Subcutaneous abdominal adipose tissue (tissue), 5 donors: ENCODE measurements at regions not wholly inside any gene's neighbourhood (a gene's known extent, or its start where the extent isn't known, plus 50 kb on each side); places are given as distances from the start of the nearest gene placed in this dataset.

Experiments used
- H3K27ac ChIP-seq: one replicate; pipeline ENCODE4 v1.7.0; 2013; ENCODE audit warnings: low read depth, mild to moderate bottlenecking, inconsistent platforms, low read length, moderate library complexity
- H3K27me3 ChIP-seq, 5 donors: one replicate each; pipeline ENCODE4 v1.7.0; 2013; ENCODE audit warnings: low read length in 5 of 5, inconsistent platforms in 1 of 5; ENCODE audit not compliant: control insufficient read depth in 5 of 5, insufficient read depth in 4 of 5
- H3K36me3 ChIP-seq, 5 donors: one replicate each; pipeline ENCODE4 v1.7.0; 2013; ENCODE audit warnings: low read length in 5 of 5; ENCODE audit not compliant: control insufficient read depth in 5 of 5, insufficient read depth in 5 of 5
- H3K4me1 ChIP-seq, 5 donors: one replicate each; pipeline ENCODE4 v1.7.0; 2013; ENCODE audit warnings: low read length in 5 of 5, mild to moderate bottlenecking in 3 of 5, moderate library complexity in 1 of 5; ENCODE audit not compliant: control insufficient read depth in 5 of 5, insufficient read depth in 5 of 5
- H3K4me3 ChIP-seq, 5 donors: one replicate each; pipeline ENCODE4 v1.7.0; 2013; ENCODE audit warnings: low read length in 5 of 5, low read depth in 1 of 5
- H3K9ac ChIP-seq, 5 donors: one replicate each; pipeline ENCODE4 v1.7.0; 2013; ENCODE audit warnings: low read length in 5 of 5, mild to moderate bottlenecking in 4 of 5, moderate library complexity in 3 of 5
- H3K9me3 ChIP-seq, 5 donors: one replicate each; pipeline ENCODE4 v1.7.0; 2013; ENCODE audit warnings: low read length in 5 of 5; ENCODE audit not compliant: control insufficient read depth in 5 of 5
- donor health status: healthy.
- donor health status: healthy.
- donor health status: healthy.
- donor health status: healthy.
- donor health status: healthy.

- no peaks in the 10 kb centered on the region for H3K4me1 ChIP-seq
- H3K27me3 ChIP-seq: no peaks in the 10 kb centered on the region
- H3K9ac ChIP-seq: no peak overlapping the region
- H3K4me3 ChIP-seq: no peak overlapping the region
- peaks cover 0 to 8% (median 4%) of the 10 kb centered on the region in 5 donors for H3K9me3 ChIP-seq
- no peaks in the 10 kb centered on the region for H3K36me3 ChIP-seq
- H3K27ac ChIP-seq: no peak overlapping the region
Observed at GRCh38 chr7:9752033-9752432, 1221.6 kb upstream of the PHF14 start.

GRCh38 chr7:9761224-9761623 is 1212.4 kb upstream of the PHF14 start:
- H3K9ac ChIP-seq: no peak overlapping the region
- H3K27me3 ChIP-seq: no peaks in the 10 kb centered on the region
- no peaks in the 10 kb centered on the region for H3K4me1 ChIP-seq
- H3K9me3 ChIP-seq: no peaks in the 10 kb centered on the region
- H3K4me3 ChIP-seq: no peak overlapping the region
- H3K36me3 ChIP-seq: no peaks in the 10 kb centered on the region
- H3K27ac ChIP-seq: no peak overlapping the region

GRCh38 chr7:9776900-9777299 is 1196.8 kb upstream of the PHF14 start:
- no peaks in the 10 kb centered on the region for H3K27me3 ChIP-seq

GRCh38 chr7:9778367-9778766 is 1195.3 kb upstream of the PHF14 start:
- Histone ChIP-seq H3K27ac (no peak overlapping the region), H3K9ac (no peak overlapping the region), H3K27me3 (no peaks in the 10 kb centered on the region), H3K4me1 (no peaks in the 10 kb centered on the region), H3K4me3 (no peak overlapping the region), H3K36me3 (no peaks in the 10 kb centered on the region), H3K9me3 (peaks cover 0 to 9% (median 5%) of the 10 kb centered on the region in 5 donors)

More at GRCh38 chr7:9776900-9777299, 1196.8 kb upstream of the PHF14 start:
- H3K4me1 ChIP-seq: no peaks in the 10 kb centered on the region
- H3K36me3 ChIP-seq: no peaks in the 10 kb centered on the region
- H3K9ac ChIP-seq: no peak overlapping the region
- H3K27ac ChIP-seq: no peak overlapping the region
- no peak overlapping the region for H3K4me3 ChIP-seq
- H3K9me3 ChIP-seq: peaks cover 0 to 12% (median 9%) of the 10 kb centered on the region in 5 donors

- Histone ChIP-seq H3K9me3 (peaks cover 0 to 5% (median 2%) of the 10 kb centered on the region in 5 donors), H3K27me3 (no peaks in the 10 kb centered on the region), H3K36me3 (no peaks in the 10 kb centered on the region), H3K27ac (no peak overlapping the region), H3K9ac (no peak overlapping the region), H3K4me3 (no peak overlapping the region), H3K4me1 (no peaks in the 10 kb centered on the region)
Observed at GRCh38 chr7:9781710-9782109, 1192.0 kb upstream of the PHF14 start.

- Histone ChIP-seq H3K36me3 (no peaks in the 10 kb centered on the region), H3K4me3 (no peak overlapping the region), H3K27ac (no peak overlapping the region), H3K4me1 (no peaks in the 10 kb centered on the region), H3K9ac (no peak overlapping the region), H3K27me3 (no peaks in the 10 kb centered on the region), H3K9me3 (peaks cover 0 to 5% (median 2%) of the 10 kb centered on the region in 5 donors)
Observed at GRCh38 chr7:9782275-9782674, 1191.4 kb upstream of the PHF14 start.

GRCh38 chr7:9785211-9785610 is 1188.5 kb upstream of the PHF14 start:
- Histone ChIP-seq H3K9ac (no peak overlapping the region), H3K9me3 (peaks cover 0 to 5% (median 2%) of the 10 kb centered on the region in 5 donors), H3K4me1 (no peaks in the 10 kb centered on the region), H3K4me3 (no peak overlapping the region), H3K27ac (no peak overlapping the region), H3K36me3 (no peaks in the 10 kb centered on the region), H3K27me3 (no peaks in the 10 kb centered on the region)

- no peaks in the 10 kb centered on the region for H3K4me1 ChIP-seq
- no peaks in the 10 kb centered on the region for H3K27me3 ChIP-seq
- no peak overlapping the region for H3K4me3 ChIP-seq
- H3K36me3 ChIP-seq: no peaks in the 10 kb centered on the region
- H3K27ac ChIP-seq: no peak overlapping the region
- no peaks in the 10 kb centered on the region for H3K9me3 ChIP-seq
- H3K9ac ChIP-seq: no peak overlapping the region
Observed at GRCh38 chr7:9796241-9796640, 1177.4 kb upstream of the PHF14 start.

GRCh38 chr7:9822458-9823290 is 1151.0 kb upstream of the PHF14 start:
- Histone ChIP-seq H3K27ac (no peak overlapping the region), H3K27me3 (no peaks in the 10 kb centered on the region), H3K4me1 (no peaks in the 10 kb centered on the region), H3K9ac (no peak overlapping the region), H3K4me3 (no peak overlapping the region), H3K9me3 (peaks cover 0 to 15% (median 5%) of the 10 kb centered on the region in 5 donors), H3K36me3 (no peaks in the 10 kb centered on the region)

GRCh38 chr7:9835199-9835598 is 1138.5 kb upstream of the PHF14 start:
- no peak overlapping the region for H3K27ac ChIP-seq
- no peaks in the 10 kb centered on the region for H3K4me1 ChIP-seq
- no peaks in the 10 kb centered on the region for H3K9me3 ChIP-seq
- H3K9ac ChIP-seq: no peak overlapping the region
- no peak overlapping the region for H3K4me3 ChIP-seq
- no peaks in the 10 kb centered on the region for H3K27me3 ChIP-seq
- no peaks in the 10 kb centered on the region for H3K36me3 ChIP-seq
